MM.1S (cell line): ENCODE measurements at regions not wholly inside any gene's neighbourhood (a gene's known extent, or its start where the extent isn't known, plus 50 kb on each side); places are given as distances from the start of the nearest gene placed in this dataset.
"Not testable (repeated sequence)": the region's sequence is repeated elsewhere in the genome, so short reads cannot be mapped to it uniquely, and the experiment has no call there.

ENCODE experiments used
- EZH2 ChIP-seq: fragments of 300-600 bp; sonication (generic); optimal IDR thresholded peaks from 2 replicates; pipeline ENCODE3; 2017; ENCODE audit warnings: low read depth, mild to moderate bottlenecking, antibody characterized with exemption, low read length, mixed read lengths
- EZH2phosphoT487 ChIP-seq: fragments of 300-600 bp; sonication (generic); IDR thresholded peaks from 2 replicates; pipeline ENCODE4 v1.6.1; 2018; ENCODE audit warnings: antibody characterized with exemption, low read length
- TF ChIP-seq, protein P1 (sequence below): fragments of 300-600 bp; sonication (generic); IDR thresholded peaks from 2 replicates; pipeline ENCODE4 v1.5.1; 2016; ENCODE audit warnings: antibody characterized with exemption, low read length, mixed read lengths

GRCh38 chr10:130938891-130939290 lies 372.6 kb downstream of the TCERG1L start:
- TF ChIP-seq, protein P1, sequence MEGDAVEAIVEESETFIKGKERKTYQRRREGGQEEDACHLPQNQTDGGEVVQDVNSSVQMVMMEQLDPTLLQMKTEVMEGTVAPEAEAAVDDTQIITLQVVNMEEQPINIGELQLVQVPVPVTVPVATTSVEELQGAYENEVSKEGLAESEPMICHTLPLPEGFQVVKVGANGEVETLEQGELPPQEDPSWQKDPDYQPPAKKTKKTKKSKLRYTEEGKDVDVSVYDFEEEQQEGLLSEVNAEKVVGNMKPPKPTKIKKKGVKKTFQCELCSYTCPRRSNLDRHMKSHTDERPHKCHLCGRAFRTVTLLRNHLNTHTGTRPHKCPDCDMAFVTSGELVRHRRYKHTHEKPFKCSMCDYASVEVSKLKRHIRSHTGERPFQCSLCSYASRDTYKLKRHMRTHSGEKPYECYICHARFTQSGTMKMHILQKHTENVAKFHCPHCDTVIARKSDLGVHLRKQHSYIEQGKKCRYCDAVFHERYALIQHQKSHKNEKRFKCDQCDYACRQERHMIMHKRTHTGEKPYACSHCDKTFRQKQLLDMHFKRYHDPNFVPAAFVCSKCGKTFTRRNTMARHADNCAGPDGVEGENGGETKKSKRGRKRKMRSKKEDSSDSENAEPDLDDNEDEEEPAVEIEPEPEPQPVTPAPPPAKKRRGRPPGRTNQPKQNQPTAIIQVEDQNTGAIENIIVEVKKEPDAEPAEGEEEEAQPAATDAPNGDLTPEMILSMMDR = not testable (repeated sequence)
- not testable (repeated sequence) for TF ChIP-seq EZH2phosphoT487, EZH2
